ENCODE measurements at regions not wholly inside any gene's neighbourhood (a gene's known extent, or its start where the extent isn't known, plus 50 kb on each side); places are given as distances from the start of the nearest gene placed in this dataset.

DNA sequence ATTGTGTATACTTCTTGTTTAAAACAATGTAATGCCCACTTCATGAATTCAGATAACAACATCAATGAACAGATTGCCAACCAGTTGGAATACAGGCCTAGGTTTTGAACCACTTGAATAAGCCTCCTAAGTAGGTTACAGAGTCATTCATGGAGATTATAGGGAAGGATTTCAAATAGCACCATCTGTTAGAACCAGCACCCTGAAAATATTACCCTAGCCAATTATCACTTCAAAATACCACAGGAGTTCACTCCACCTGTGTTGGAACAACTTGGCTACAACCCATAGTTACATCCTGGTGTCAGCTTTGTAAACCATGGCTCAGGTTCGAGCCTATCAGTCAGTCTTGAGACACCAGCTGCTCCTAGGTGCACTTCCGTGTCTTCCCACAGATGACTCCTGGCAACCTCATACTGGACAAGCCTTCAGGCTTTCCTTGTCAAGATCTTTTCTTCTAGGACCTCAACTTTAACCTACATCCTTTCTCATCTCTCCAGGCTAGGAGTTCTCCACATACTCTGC lies 350.0 kb downstream of the DEPDC1B start:
- H3K4me1 ChIP-seq (ENCODE audit: control insufficient read depth, extremely low read depth, insufficient read depth, low read length) = no peaks in the 10 kb centered on the region
- no TSS peak for BruUV-seq (replicated peaks)
- ChIA-PET CTCF (no interaction called here), POLR2A (no interaction called here)
- DNase-seq (ENCODE audit: low read depth, low spot score) (no peak), FAIRE-seq (no peak)
- TF ChIP-seq GATA2 (IDR thresholded peaks at IDR 0.05; ENCODE audit: insufficient read depth, insufficient read length, low read depth, low read length) (no peak), POLR2A (IDR thresholded peaks at IDR 0.05; ENCODE audit: low read depth, low read length) (no peak), JUN (IDR thresholded peaks at IDR 0.05; ENCODE audit: borderline replicate concordance, insufficient read depth, insufficient read length, low read depth) (no peak), FOS (IDR thresholded peaks at IDR 0.05; ENCODE audit: borderline replicate concordance, insufficient read depth, low read length) (no peak), EZH2 (IDR thresholded peaks at IDR 0.05; ENCODE audit: borderline replicate concordance, low read depth, low read length, severe bottlenecking) (no peak), MYC (IDR thresholded peaks at IDR 0.05; ENCODE audit: low read depth, low read length) (no peak), POLR2AphosphoS5 (IDR thresholded peaks at IDR 0.05; ENCODE audit: insufficient read depth, low read depth, low read length) (no peak)
- TF ChIP-seq, protein P1, sequence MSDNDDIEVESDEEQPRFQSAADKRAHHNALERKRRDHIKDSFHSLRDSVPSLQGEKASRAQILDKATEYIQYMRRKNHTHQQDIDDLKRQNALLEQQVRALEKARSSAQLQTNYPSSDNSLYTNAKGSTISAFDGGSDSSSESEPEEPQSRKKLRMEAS (IDR thresholded peaks at IDR 0.05; ENCODE audit: insufficient read depth, insufficient read length) = no peak
- TF ChIP-seq, protein P2, sequence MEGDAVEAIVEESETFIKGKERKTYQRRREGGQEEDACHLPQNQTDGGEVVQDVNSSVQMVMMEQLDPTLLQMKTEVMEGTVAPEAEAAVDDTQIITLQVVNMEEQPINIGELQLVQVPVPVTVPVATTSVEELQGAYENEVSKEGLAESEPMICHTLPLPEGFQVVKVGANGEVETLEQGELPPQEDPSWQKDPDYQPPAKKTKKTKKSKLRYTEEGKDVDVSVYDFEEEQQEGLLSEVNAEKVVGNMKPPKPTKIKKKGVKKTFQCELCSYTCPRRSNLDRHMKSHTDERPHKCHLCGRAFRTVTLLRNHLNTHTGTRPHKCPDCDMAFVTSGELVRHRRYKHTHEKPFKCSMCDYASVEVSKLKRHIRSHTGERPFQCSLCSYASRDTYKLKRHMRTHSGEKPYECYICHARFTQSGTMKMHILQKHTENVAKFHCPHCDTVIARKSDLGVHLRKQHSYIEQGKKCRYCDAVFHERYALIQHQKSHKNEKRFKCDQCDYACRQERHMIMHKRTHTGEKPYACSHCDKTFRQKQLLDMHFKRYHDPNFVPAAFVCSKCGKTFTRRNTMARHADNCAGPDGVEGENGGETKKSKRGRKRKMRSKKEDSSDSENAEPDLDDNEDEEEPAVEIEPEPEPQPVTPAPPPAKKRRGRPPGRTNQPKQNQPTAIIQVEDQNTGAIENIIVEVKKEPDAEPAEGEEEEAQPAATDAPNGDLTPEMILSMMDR (IDR thresholded peaks at IDR 0.05; ENCODE audit: extremely low read depth in 1 of 2, insufficient read depth in 1 of 2, low read depth in 1 of 2, low read length in 2 of 2) = no peak
- no peaks in the 10 kb centered on the region for H3K79me2 ChIP-seq (ENCODE audit: control insufficient read depth, insufficient read depth, low read length)
- no peak overlapping the region for H3K9ac ChIP-seq (replicated peaks; ENCODE audit: extremely low read depth, insufficient read depth, low read length)
- dilution Hi-C loops (cut with MboI; ENCODE audit: extremely low pct_ligation_motif_present, low sequenced_read_pairs) (no loop called here), intact Hi-C loops (cut with micrococcal nuclease) (no loop called here)
- H2AFZ ChIP-seq (ENCODE audit: low read depth, low read length) = no peak overlapping the region
- no peak overlapping the region for H3K4me3 ChIP-seq (replicated peaks in 1 of 3; ENCODE audit: insufficient read depth in 1 of 3, low read depth in 1 of 3, low read length in 3 of 3)
- no peaks in the 10 kb centered on the region for H4K20me1 ChIP-seq (replicated peaks; ENCODE audit: control insufficient read depth, extremely low read depth, insufficient read depth, low read length)
- H3K27me3 ChIP-seq (ENCODE audit: control insufficient read depth in 2 of 2, insufficient read depth in 2 of 2, low read length in 2 of 2) = peaks cover 0 to 4% of the 10 kb centered on the region in 2 experiments
- no peaks in the 10 kb centered on the region for H3K9me3 ChIP-seq (replicated peaks; ENCODE audit: control insufficient read depth, insufficient read depth, low read length)
- H3K36me3 ChIP-seq (ENCODE audit: control insufficient read depth in 2 of 2, extremely low read depth in 1 of 2, insufficient read depth in 2 of 2, low read length in 2 of 2) = no peaks in the 10 kb centered on the region
- H3K4me2 ChIP-seq (ENCODE audit: insufficient read depth, low read length) = no peak overlapping the region
- no peak overlapping the region for H3K27ac ChIP-seq (ENCODE audit: insufficient read depth, low read depth, low read length)
- no peaks in the 10 kb centered on the region for H3K9me1 ChIP-seq (replicated peaks; ENCODE audit: control insufficient read depth, extremely low read depth, insufficient read depth, low read length)

Measured in endothelial cell of umbilical vein (primary cell).